ENCODE measurements at regions not wholly inside any gene's neighbourhood (a gene's known extent, or its start where the extent isn't known, plus 50 kb on each side); places are given as distances from the start of the nearest gene placed in this dataset.

DNA sequence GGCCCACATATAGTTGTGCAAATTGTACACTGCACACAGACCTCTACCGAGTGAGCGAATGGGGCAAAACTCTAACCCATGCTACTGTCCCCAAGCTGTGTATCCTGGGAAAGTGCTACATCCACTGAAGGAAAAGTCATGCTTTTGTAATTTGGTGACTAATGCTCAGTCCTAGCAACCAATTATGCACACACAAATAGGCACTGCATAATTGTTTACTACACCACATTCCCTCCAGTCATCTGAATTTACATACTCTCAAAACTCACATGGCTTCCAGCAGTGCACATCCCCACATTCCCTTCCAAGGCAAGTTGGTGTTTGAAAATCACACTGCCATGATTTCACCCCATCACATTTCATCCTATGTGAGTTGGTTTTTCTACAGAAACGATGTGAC lies 125.9 kb upstream of the OSMR start:
- no peaks in the 10 kb centered on the region for H3K9me3 ChIP-seq (ENCODE audit: low read length)
- H3K9ac ChIP-seq (ENCODE audit: insufficient read depth, low read depth, low read length), result no peak overlapping the region
- H4K20me1 ChIP-seq (ENCODE audit: insufficient read depth, low read length), result no peaks in the 10 kb centered on the region
- no peak overlapping the region for H3K4me3 ChIP-seq (replicated peaks in 1 of 3; ENCODE audit: insufficient read depth in 1 of 3, low read depth in 2 of 3, low read length in 3 of 3)
- ChIA-PET POLR2A (no interaction called here), CTCF (ENCODE audit: low intra/inter-chr PET ratio, low total read pairs) (no interaction called here)
- intact Hi-C loops (cut with micrococcal nuclease; ENCODE audit: unreplicated experiment) (no loop called here), in situ Hi-C loops (cut with HindIII; ENCODE audit: extremely low pct_ligation_motif_present, low pct_unique_long_range_greater_than_20kb) (no loop called here)
- ATAC-seq (no peak), DNase-seq (ENCODE audit: low spot score) (no peak), FAIRE-seq (no peak)
- 30% methylated on average over 3 of the region's 3 CpGs for WGBS (ENCODE audit: low lambda C conversion rate)
- TF ChIP-seq HOXA5 (CRISPR knock-in tag; IDR thresholded peaks at IDR 0.05), result no peak
- TF ChIP-seq, protein P1, sequence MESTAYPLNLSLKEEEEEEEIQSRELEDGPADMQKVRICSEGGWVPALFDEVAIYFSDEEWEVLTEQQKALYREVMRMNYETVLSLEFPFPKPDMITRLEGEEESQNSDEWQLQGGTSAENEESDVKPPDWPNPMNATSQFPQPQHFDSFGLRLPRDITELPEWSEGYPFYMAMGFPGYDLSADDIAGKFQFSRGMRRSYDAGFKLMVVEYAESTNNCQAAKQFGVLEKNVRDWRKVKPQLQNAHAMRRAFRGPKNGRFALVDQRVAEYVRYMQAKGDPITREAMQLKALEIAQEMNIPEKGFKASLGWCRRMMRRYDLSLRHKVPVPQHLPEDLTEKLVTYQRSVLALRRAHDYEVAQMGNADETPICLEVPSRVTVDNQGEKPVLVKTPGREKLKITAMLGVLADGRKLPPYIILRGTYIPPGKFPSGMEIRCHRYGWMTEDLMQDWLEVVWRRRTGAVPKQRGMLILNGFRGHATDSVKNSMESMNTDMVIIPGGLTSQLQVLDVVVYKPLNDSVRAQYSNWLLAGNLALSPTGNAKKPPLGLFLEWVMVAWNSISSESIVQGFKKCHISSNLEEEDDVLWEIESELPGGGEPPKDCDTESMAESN (CRISPR knock-in tag; conservative IDR thresholded peaks at IDR 0.05), result no peak
- H3K4me1 ChIP-seq (ENCODE audit: insufficient read depth, low read length), result no peaks in the 10 kb centered on the region
- no TSS peak for BruUV-seq (replicated peaks)
- no peaks in the 10 kb centered on the region for H3K79me2 ChIP-seq (ENCODE audit: insufficient read depth, low read length)
- no peaks in the 10 kb centered on the region for H3K36me3 ChIP-seq (replicated peaks in 1 of 2; ENCODE audit: control insufficient read depth in 1 of 2, insufficient read depth in 2 of 2, low read length in 2 of 2)
- no peak overlapping the region for H3K27ac ChIP-seq (ENCODE audit: extremely low read length, insufficient read depth, low read length)
- no peaks in the 10 kb centered on the region for H3K27me3 ChIP-seq (ENCODE audit: control insufficient read depth in 1 of 2, insufficient read depth in 2 of 2, low read length in 2 of 2)
- no peak overlapping the region for H2AFZ ChIP-seq (ENCODE audit: low read length)
- no peak overlapping the region for H3K4me2 ChIP-seq (ENCODE audit: low read depth, low read length)

DNA sequence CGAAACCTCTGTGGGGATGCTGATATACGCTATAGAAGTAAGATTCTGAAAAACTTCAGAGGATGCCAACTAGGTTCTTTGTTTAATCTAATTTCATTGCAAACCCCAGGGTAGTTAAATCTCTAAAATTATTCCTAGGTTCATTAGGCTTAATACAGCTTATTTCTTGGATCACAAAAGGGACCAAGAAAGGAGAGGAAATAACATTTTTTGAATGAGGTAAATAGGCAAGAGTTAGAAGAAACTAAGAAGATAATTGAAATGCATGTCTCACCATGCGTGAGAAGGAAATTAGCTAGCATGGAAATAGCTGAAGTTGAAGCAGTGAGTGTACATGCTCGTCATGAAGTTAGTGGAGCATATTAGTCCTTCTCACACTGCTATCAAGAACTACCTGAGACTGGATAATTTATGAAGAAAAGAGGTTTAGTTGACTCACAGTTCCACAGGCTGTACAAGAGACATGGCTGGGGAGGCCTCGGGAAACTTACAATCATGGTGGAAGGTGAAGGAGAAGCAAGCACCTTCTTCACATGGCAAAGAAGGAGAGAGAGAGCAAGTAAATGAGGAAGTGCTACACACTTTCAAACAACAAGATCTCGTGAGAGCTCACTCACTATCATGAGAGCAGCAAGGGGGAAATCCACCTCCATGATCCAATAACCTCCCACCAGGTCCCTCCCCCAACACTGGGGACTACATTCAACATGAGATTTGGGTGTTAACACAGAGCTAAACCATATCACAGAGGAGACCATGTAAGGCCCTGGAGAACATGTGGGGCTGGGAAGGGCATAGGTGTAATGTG lies 125.1 kb upstream of the OSMR start:
- Histone ChIP-seq H3K79me2 (ENCODE audit: insufficient read depth, low read length) (no peaks in the 10 kb centered on the region), H3K4me2 (ENCODE audit: low read depth, low read length) (no peak overlapping the region), H3K9ac (ENCODE audit: insufficient read depth, low read depth, low read length) (no peak overlapping the region), H3K36me3 (replicated peaks in 1 of 2; ENCODE audit: control insufficient read depth in 1 of 2, insufficient read depth in 2 of 2, low read length in 2 of 2) (no peaks in the 10 kb centered on the region), H2AFZ (ENCODE audit: low read length) (no peak overlapping the region), H3K4me3 (replicated peaks in 1 of 3; ENCODE audit: insufficient read depth in 1 of 3, low read depth in 2 of 3, low read length in 3 of 3) (no peak overlapping the region), H4K20me1 (ENCODE audit: insufficient read depth, low read length) (no peaks in the 10 kb centered on the region), H3K9me3 (ENCODE audit: low read length) (no peaks in the 10 kb centered on the region), H3K27ac (ENCODE audit: extremely low read length, insufficient read depth, low read length) (no peak overlapping the region), H3K27me3 (ENCODE audit: control insufficient read depth in 1 of 2, insufficient read depth in 2 of 2, low read length in 2 of 2) (no peaks in the 10 kb centered on the region), H3K4me1 (ENCODE audit: insufficient read depth, low read length) (no peaks in the 10 kb centered on the region)
- in situ Hi-C loops (cut with HindIII; ENCODE audit: extremely low pct_ligation_motif_present, low pct_unique_long_range_greater_than_20kb), result no loop called here
- ChIA-PET CTCF (ENCODE audit: low intra/inter-chr PET ratio, low total read pairs) (no interaction called here), POLR2A (no interaction called here)
- 31% methylated on average over 6 of the region's 6 CpGs for WGBS (ENCODE audit: low lambda C conversion rate)
- FAIRE-seq, result no peak
- no TSS peak for BruUV-seq (replicated peaks)
- no peak for ATAC-seq
- DNase-seq (ENCODE audit: low spot score), result no peak
- intact Hi-C loops (cut with micrococcal nuclease; ENCODE audit: unreplicated experiment), result no loop called here
- TF ChIP-seq, protein P2, sequence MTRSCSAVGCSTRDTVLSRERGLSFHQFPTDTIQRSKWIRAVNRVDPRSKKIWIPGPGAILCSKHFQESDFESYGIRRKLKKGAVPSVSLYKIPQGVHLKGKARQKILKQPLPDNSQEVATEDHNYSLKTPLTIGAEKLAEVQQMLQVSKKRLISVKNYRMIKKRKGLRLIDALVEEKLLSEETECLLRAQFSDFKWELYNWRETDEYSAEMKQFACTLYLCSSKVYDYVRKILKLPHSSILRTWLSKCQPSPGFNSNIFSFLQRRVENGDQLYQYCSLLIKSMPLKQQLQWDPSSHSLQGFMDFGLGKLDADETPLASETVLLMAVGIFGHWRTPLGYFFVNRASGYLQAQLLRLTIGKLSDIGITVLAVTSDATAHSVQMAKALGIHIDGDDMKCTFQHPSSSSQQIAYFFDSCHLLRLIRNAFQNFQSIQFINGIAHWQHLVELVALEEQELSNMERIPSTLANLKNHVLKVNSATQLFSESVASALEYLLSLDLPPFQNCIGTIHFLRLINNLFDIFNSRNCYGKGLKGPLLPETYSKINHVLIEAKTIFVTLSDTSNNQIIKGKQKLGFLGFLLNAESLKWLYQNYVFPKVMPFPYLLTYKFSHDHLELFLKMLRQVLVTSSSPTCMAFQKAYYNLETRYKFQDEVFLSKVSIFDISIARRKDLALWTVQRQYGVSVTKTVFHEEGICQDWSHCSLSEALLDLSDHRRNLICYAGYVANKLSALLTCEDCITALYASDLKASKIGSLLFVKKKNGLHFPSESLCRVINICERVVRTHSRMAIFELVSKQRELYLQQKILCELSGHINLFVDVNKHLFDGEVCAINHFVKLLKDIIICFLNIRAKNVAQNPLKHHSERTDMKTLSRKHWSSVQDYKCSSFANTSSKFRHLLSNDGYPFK (CRISPR knock-in tag; IDR thresholded peaks at IDR 0.05; ENCODE audit: borderline replicate concordance), result no peak
- TF ChIP-seq GABPA (IDR thresholded peaks at IDR 0.05; ENCODE audit: low read depth, low read length) (no peak), GABPA (CRISPR knock-in tag; IDR thresholded peaks at IDR 0.05; ENCODE audit: low read depth) (no peak)
- TF ChIP-seq, protein P3, sequence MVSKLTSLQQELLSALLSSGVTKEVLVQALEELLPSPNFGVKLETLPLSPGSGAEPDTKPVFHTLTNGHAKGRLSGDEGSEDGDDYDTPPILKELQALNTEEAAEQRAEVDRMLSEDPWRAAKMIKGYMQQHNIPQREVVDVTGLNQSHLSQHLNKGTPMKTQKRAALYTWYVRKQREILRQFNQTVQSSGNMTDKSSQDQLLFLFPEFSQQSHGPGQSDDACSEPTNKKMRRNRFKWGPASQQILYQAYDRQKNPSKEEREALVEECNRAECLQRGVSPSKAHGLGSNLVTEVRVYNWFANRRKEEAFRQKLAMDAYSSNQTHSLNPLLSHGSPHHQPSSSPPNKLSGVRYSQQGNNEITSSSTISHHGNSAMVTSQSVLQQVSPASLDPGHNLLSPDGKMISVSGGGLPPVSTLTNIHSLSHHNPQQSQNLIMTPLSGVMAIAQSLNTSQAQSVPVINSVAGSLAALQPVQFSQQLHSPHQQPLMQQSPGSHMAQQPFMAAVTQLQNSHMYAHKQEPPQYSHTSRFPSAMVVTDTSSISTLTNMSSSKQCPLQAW (CRISPR knock-in tag; IDR thresholded peaks at IDR 0.05), result no peak
